ENCODE measurements at regions not wholly inside any gene's neighbourhood (a gene's known extent, or its start where the extent isn't known, plus 50 kb on each side); places are given as distances from the start of the nearest gene placed in this dataset.

DNA sequence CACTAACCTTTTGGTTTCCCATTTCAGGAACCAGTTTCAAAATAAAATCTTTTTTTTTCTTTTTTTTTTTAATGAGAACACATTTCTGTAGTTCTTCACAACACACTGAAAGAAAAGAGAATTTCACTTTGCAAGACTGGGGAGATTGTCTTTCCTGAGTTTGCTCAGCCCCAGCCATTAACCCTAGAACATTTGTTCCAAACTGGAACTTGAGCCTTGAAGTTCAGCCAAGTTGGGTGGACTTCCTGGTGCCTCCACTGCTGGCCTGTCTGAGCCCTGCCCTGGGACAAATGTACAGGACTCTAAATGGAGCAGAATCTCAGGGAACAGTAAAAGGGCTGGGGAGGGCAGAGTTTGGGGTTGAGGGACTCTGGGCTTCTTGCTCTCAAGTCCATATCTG, 196.4 kb upstream of the LPP start:
- TF ChIP-seq, protein P1, sequence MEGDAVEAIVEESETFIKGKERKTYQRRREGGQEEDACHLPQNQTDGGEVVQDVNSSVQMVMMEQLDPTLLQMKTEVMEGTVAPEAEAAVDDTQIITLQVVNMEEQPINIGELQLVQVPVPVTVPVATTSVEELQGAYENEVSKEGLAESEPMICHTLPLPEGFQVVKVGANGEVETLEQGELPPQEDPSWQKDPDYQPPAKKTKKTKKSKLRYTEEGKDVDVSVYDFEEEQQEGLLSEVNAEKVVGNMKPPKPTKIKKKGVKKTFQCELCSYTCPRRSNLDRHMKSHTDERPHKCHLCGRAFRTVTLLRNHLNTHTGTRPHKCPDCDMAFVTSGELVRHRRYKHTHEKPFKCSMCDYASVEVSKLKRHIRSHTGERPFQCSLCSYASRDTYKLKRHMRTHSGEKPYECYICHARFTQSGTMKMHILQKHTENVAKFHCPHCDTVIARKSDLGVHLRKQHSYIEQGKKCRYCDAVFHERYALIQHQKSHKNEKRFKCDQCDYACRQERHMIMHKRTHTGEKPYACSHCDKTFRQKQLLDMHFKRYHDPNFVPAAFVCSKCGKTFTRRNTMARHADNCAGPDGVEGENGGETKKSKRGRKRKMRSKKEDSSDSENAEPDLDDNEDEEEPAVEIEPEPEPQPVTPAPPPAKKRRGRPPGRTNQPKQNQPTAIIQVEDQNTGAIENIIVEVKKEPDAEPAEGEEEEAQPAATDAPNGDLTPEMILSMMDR (IDR thresholded peaks at IDR 0.05; ENCODE audit: low read depth, low read length, missing control alignments) = no peak

DNA sequence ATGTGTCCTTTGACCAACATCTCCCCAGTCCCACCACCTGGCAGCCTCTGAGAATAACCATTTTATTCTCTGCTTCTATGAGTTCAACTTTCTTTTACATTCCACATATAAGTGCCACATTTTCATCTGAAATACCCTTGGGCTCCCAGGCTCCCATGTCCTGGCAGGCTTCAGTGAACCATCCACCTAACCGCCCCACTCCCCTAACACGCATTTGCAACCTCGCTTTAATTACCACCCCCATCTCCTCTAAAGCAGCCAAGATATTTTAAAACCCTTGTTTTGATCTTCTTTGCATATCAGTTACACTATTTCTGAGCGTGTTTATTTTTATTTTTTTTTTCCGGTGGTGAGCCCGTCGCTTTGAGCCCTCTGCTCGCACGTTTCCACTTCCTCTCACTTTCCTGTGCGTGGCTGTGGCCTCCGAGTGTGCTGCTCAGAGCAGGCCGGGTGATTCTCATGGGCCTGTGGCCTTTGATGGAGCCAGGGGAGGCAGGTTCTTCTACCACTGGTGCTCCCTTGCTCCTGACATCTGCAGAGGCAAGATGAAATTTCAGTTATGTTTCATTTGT, 195.4 kb upstream of the LPP start:
- TF ChIP-seq, protein P1 (IDR thresholded peaks at IDR 0.05; ENCODE audit: low read depth, low read length, missing control alignments) = no peak
- no peak for DNase-seq (ENCODE audit: low read depth)
- no peak overlapping the region for H3K4me3 ChIP-seq (ENCODE audit: low read depth, low read length)

More for the DNA sequence above, 196.4 kb upstream of the LPP start:
- no peak overlapping the region for H3K4me3 ChIP-seq (ENCODE audit: low read depth, low read length)
- no peak for DNase-seq (ENCODE audit: low read depth)

DNA sequence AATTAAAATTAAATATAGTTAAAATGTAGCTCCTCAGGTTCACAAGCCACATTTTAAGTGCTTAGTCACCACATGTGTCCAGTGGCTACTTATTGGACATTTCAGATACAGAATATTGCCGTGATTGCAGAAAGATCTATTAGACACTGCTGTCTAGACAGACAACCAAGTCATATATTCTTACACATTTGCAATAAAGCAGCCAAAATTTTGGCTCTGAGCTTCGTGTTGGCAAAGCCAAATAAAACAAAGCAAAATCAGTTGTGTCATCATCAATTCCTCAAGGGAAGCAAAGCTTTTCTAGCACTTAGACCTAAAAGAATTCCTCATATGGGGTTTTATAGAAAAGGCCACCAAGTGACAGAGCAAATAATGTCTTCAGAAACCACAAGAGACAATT, 193.1 kb upstream of the LPP start:
- DNase-seq (ENCODE audit: low read depth) = no peak
- H3K4me3 ChIP-seq (ENCODE audit: low read depth, low read length) = no peak overlapping the region
- TF ChIP-seq, protein P1 (IDR thresholded peaks at IDR 0.05; ENCODE audit: low read depth, low read length, missing control alignments) = no peak

- DNase-seq (ENCODE audit: low read depth) = no peak
- H3K4me3 ChIP-seq (ENCODE audit: low read depth, low read length) = no peak overlapping the region
- TF ChIP-seq, protein P1 (IDR thresholded peaks at IDR 0.05; ENCODE audit: low read depth, low read length, missing control alignments) = no peak
Observed at GRCh38 chr3:187961366-187961765, 192.6 kb upstream of the LPP start.

DNA sequence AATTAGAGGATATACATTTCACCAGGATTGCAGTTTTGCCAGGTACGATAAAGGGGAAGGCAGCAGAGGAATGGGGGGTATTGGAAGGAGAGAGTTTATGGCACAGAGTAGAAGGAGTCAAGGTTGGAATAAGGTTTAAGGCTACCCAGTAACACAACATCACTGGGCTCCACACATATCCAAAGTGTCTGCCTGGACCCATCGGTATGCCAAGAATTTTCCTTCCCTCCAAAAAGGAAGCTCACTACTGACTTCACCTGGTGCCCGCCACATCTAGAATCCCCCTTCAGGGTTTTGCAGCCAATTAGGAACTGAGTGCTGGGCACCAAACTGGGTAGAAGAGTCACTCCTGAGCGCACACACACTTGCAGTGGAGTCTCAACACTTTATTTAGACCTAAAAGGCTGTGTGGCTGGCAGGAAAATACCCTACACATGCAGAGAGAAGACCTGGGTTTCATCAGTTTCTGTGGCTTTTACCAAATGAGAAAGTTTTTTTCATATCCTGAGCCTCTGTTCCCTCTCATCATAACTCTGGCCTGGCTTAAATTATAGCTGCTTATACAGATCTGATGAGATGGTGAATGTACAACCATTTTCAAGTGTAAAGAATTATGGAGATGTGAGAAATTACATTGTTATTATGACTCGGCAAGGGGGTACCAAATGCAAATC, 190.8 kb upstream of the LPP start:
- TF ChIP-seq, protein P1 (IDR thresholded peaks at IDR 0.05; ENCODE audit: low read depth, low read length, missing control alignments) = no peak
- H3K4me3 ChIP-seq (ENCODE audit: low read depth, low read length) = no peak overlapping the region

DNA sequence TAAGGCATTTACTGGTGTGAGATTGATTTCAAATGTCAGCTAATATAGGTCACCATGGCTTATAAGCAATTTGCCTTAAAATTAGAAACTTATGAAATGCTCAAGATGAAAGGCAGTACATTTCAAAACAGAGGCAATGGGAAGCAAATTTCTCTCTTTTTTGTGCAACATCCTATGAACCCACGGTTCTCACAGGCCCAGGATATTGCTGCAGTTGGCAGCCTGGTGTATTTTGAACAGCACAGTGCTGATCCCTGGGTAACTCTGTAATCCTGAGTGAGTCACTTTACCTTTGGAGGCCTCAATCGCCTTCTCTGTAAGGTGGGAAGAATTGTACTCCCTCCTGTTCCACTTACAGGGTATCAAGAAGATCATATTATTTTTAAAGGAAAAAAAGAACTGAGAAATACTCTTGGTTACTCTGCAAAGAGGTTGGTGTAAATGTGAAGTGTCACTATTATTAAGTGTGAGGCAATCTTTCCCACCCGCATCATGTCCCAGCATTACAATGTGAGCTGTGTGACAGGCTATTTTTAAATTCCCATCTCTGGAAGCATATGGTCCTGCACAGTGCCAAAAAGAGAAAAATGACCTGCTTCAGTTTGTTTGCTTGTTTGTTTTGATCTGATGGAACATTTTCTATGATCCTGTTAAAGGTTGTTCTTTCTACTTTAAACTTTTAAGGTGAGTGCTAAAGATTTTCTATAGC, 190.1 kb upstream of the LPP start:
- no peak for DNase-seq (ENCODE audit: low read depth)
- H3K4me3 ChIP-seq (ENCODE audit: low read depth, low read length) = no peak overlapping the region
- TF ChIP-seq, protein P1 (IDR thresholded peaks at IDR 0.05; ENCODE audit: low read depth, low read length, missing control alignments) = no peak

More for the DNA sequence above, 190.8 kb upstream of the LPP start:
- DNase-seq (ENCODE audit: low read depth) = no peak
